Vagina (tissue), 2 donors: ENCODE measurements at regions not wholly inside any gene's neighbourhood (a gene's known extent, or its start where the extent isn't known, plus 50 kb on each side); places are given as distances from the start of the nearest gene placed in this dataset.

Source experiments
- DNase-seq, 2 donors: peaks; one replicate each; pipeline ENCODE4 v3.0.0-alpha.2; 2017; ENCODE audit errors: extremely low spot score in 2 of 2
- H3K27ac ChIP-seq: fragments of 200-600 bp; sonication (generic); one replicate; pipeline ENCODE4 v1.5.1; 2019
- H3K27me3 ChIP-seq: fragments of 200-600 bp; sonication (generic); one replicate; pipeline ENCODE4 v1.5.1; 2019
- H3K36me3 ChIP-seq, 2 donors: fragments of 200-600 bp; sonication (generic); one replicate each; pipeline ENCODE4 v1.5.1; 2017 to 2019
- H3K4me1 ChIP-seq: fragments of 200-600 bp; sonication (generic); one replicate; pipeline ENCODE4 v1.5.1; 2019
- H3K4me3 ChIP-seq, 2 donors: fragments of 200-600 bp; sonication (generic); 1 replicate in 1 of 2; 2 replicates in 1 of 2; pipeline ENCODE4 v1.5.1; 2016 to 2019
- H3K9me3 ChIP-seq: fragments of 200-600 bp; sonication (generic); one replicate; pipeline ENCODE4 v1.5.1; 2019
- POLR2A ChIP-seq, 2 donors: fragments of 450-650 bp; IDR thresholded peaks; one replicate each; pipeline ENCODE4 v1.6.1; 2017; ENCODE audit warnings: antibody characterized with exemption in 2 of 2, mild to moderate bottlenecking in 2 of 2, moderate library complexity in 2 of 2
- POLR2AphosphoS5 ChIP-seq, 2 donors: sonication (generic); formaldehyde crosslinking; IDR thresholded peaks; one replicate each; pipeline ENCODE4 v1.9.0; 2017; ENCODE audit warnings: antibody characterized with exemption in 2 of 2, mild to moderate bottlenecking in 2 of 2, low read depth in 1 of 2; ENCODE audit not compliant: insufficient read depth in 1 of 2
- intact Hi-C: fragments of 100-400 bp; cut with DNase I; formaldehyde crosslinking; loops from one replicate; pipeline ENCODE4 v1.15.1; 2023
- TF ChIP-seq, protein P1 (sequence below), 3 experiments: fragments of 450-650 bp in 2 of 3; fragments of 200-600 bp in 1 of 3; sonication (generic) in 1 of 3; IDR thresholded peaks; one replicate each; pipeline ENCODE4 v1.5.1; 2017 to 2019; ENCODE audit warnings: antibody characterized with exemption in 3 of 3, mild to moderate bottlenecking in 2 of 3, moderate library complexity in 2 of 3

GRCh38 chr7:84462259-84462658 is 267.7 kb upstream of the SEMA3A start:
- Histone ChIP-seq H3K27ac (no peak overlapping the region), H3K4me1 (no peaks in the 10 kb centered on the region), H3K36me3 (no peaks in the 10 kb centered on the region), H3K9me3 (no peaks in the 10 kb centered on the region), H3K27me3 (no peaks in the 10 kb centered on the region), H3K4me3 (no peak overlapping the region)
- intact Hi-C loops, result no loop called here
- no peak for DNase-seq
- TF ChIP-seq POLR2AphosphoS5 (IDR thresholded peaks at IDR 0.05; ENCODE audit: insufficient read depth in 1 of 2, low read depth in 1 of 2) (no peak), POLR2A (IDR thresholded peaks at IDR 0.05) (no peak)
- TF ChIP-seq, protein P1, sequence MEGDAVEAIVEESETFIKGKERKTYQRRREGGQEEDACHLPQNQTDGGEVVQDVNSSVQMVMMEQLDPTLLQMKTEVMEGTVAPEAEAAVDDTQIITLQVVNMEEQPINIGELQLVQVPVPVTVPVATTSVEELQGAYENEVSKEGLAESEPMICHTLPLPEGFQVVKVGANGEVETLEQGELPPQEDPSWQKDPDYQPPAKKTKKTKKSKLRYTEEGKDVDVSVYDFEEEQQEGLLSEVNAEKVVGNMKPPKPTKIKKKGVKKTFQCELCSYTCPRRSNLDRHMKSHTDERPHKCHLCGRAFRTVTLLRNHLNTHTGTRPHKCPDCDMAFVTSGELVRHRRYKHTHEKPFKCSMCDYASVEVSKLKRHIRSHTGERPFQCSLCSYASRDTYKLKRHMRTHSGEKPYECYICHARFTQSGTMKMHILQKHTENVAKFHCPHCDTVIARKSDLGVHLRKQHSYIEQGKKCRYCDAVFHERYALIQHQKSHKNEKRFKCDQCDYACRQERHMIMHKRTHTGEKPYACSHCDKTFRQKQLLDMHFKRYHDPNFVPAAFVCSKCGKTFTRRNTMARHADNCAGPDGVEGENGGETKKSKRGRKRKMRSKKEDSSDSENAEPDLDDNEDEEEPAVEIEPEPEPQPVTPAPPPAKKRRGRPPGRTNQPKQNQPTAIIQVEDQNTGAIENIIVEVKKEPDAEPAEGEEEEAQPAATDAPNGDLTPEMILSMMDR (IDR thresholded peaks at IDR 0.05), result no peak

DNA sequence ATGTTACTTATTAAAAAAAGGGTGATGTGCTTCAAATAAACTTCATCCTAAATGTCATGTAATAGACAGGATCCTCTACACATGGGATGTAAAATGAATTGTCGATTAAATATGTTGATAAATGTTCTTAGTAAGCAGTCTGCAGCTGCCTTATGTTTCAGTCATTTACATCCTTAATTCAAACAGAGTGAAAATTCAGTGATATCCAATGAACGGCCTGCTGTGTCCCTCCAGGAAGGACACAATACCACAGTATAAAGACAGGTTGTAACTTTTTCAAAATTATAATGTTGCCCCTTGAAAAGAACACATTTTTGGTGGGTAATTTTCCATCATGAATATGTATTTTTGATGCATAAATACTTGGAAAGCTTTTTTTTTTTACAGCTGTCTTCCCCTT is 266.5 kb upstream of the SEMA3A start:
- intact Hi-C loops, result no loop called here
- no peaks in the 10 kb centered on the region for H3K4me1 ChIP-seq
- no peak for TF ChIP-seq POLR2AphosphoS5 (IDR thresholded peaks at IDR 0.05; ENCODE audit: insufficient read depth in 1 of 2, low read depth in 1 of 2)
- TF ChIP-seq, protein P1 (IDR thresholded peaks at IDR 0.05), result no peak
- no peak for TF ChIP-seq POLR2A (IDR thresholded peaks at IDR 0.05)
- H3K9me3 ChIP-seq, result no peaks in the 10 kb centered on the region
- no peaks in the 10 kb centered on the region for H3K36me3 ChIP-seq
- H3K27me3 ChIP-seq, result no peaks in the 10 kb centered on the region
- H3K27ac ChIP-seq, result no peak overlapping the region
- H3K4me3 ChIP-seq, result no peak overlapping the region
- DNase-seq, result no peak

GRCh38 chr7:84455788-84456187 is 261.2 kb upstream of the SEMA3A start:
- DNase-seq, result no peak
- Histone ChIP-seq H3K4me3 (no peak overlapping the region), H3K4me1 (no peaks in the 10 kb centered on the region), H3K27ac (no peak overlapping the region), H3K9me3 (no peaks in the 10 kb centered on the region), H3K27me3 (no peaks in the 10 kb centered on the region), H3K36me3 (peaks cover 0 to 3% of the 10 kb centered on the region in 2 donors)
- intact Hi-C loops, result no loop called here
- TF ChIP-seq POLR2AphosphoS5 (IDR thresholded peaks at IDR 0.05; ENCODE audit: insufficient read depth in 1 of 2, low read depth in 1 of 2) (no peak), POLR2A (IDR thresholded peaks at IDR 0.05) (no peak)
- TF ChIP-seq, protein P1 (IDR thresholded peaks at IDR 0.05), result no peak

GRCh38 chr7:84454174-84454959 is 259.8 kb upstream of the SEMA3A start:
- H3K4me3 ChIP-seq, result no peak overlapping the region
- no peaks in the 10 kb centered on the region for H3K4me1 ChIP-seq
- intact Hi-C loops, result no loop called here
- no peaks in the 10 kb centered on the region for H3K27me3 ChIP-seq
- H3K9me3 ChIP-seq, result no peaks in the 10 kb centered on the region
- peaks cover 0 to 3% of the 10 kb centered on the region in 2 donors for H3K36me3 ChIP-seq
- no peak for DNase-seq
- no peak for TF ChIP-seq POLR2A (IDR thresholded peaks at IDR 0.05)
- TF ChIP-seq, protein P1 (IDR thresholded peaks at IDR 0.05), result no peak
- TF ChIP-seq POLR2AphosphoS5 (IDR thresholded peaks at IDR 0.05; ENCODE audit: insufficient read depth in 1 of 2, low read depth in 1 of 2), result no peak
- H3K27ac ChIP-seq, result no peak overlapping the region

GRCh38 chr7:84452618-84453017 is 258.0 kb upstream of the SEMA3A start:
- TF ChIP-seq, protein P1 (IDR thresholded peaks at IDR 0.05), result no peak
- TF ChIP-seq POLR2A (IDR thresholded peaks at IDR 0.05), result no peak
- no peak for DNase-seq
- H3K36me3 ChIP-seq, result peaks cover 0 to 3% of the 10 kb centered on the region in 2 donors
- H3K9me3 ChIP-seq, result no peaks in the 10 kb centered on the region
- H3K27ac ChIP-seq, result no peak overlapping the region
- no peak overlapping the region for H3K4me3 ChIP-seq
- H3K27me3 ChIP-seq, result no peaks in the 10 kb centered on the region
- intact Hi-C loops, result no loop called here
- no peaks in the 10 kb centered on the region for H3K4me1 ChIP-seq
